ENCODE measurements at regions not wholly inside any gene's neighbourhood (a gene's known extent, or its start where the extent isn't known, plus 50 kb on each side); places are given as distances from the start of the nearest gene placed in this dataset.
"Not testable (repeated sequence)": the region's sequence is repeated elsewhere in the genome, so short reads cannot be mapped to it uniquely, and the experiment has no call there.

GRCh38 chr3:28958656-28959055 is 322.2 kb upstream of the RBMS3 start:
- DNase-seq (no peak), ATAC-seq (ENCODE audit: poor library complexity) (no peak)
- intact Hi-C loops (cut with DNase I): no loop called here

GRCh38 chr3:28971156-28971555 is 309.7 kb upstream of the RBMS3 start:
- DNase-seq: no peak
- no peak for ATAC-seq (ENCODE audit: poor library complexity)
- intact Hi-C loops (cut with DNase I): no loop called here

GRCh38 chr3:28972921-28973320 is 307.9 kb upstream of the RBMS3 start:
- no peak for ATAC-seq (ENCODE audit: poor library complexity)
- intact Hi-C loops (cut with DNase I): no loop called here

GRCh38 chr3:28973609-28974008 is 307.3 kb upstream of the RBMS3 start:
- DNase-seq (no peak), ATAC-seq (ENCODE audit: poor library complexity) (no peak)
- intact Hi-C loops (cut with DNase I): no loop called here

More at GRCh38 chr3:28972921-28973320, 307.9 kb upstream of the RBMS3 start:
- DNase-seq: no peak

GRCh38 chr3:28978092-28978491 is 302.8 kb upstream of the RBMS3 start:
- intact Hi-C loops (cut with DNase I): no loop called here
- no peak for ATAC-seq (ENCODE audit: poor library complexity)
- DNase-seq: no peak

- no peak for ATAC-seq (ENCODE audit: poor library complexity)
- intact Hi-C loops (cut with DNase I): no loop called here
- DNase-seq: no peak
Measured at GRCh38 chr3:28980131-28980530, 300.7 kb upstream of the RBMS3 start.

GRCh38 chr3:28980631-28981030 is 300.2 kb upstream of the RBMS3 start:
- ATAC-seq (ENCODE audit: poor library complexity): no peak
- intact Hi-C loops (cut with DNase I): no loop called here
- DNase-seq: no peak

GRCh38 chr3:28982906-28983305 is 298.0 kb upstream of the RBMS3 start:
- no peak for ATAC-seq (ENCODE audit: poor library complexity)
- intact Hi-C loops (cut with DNase I): no loop called here
- no peak for DNase-seq

- DNase-seq: no peak
- intact Hi-C loops (cut with DNase I): no loop called here
- ATAC-seq (ENCODE audit: poor library complexity): no peak
Measured at GRCh38 chr3:28986922-28987321, 293.9 kb upstream of the RBMS3 start.

- intact Hi-C loops (cut with DNase I): no loop called here
- ATAC-seq (ENCODE audit: poor library complexity) (no peak), DNase-seq (no peak)
Measured at GRCh38 chr3:28989646-28990089, 291.2 kb upstream of the RBMS3 start.

- ATAC-seq (ENCODE audit: poor library complexity) (no peak), DNase-seq (no peak)
- intact Hi-C loops (cut with DNase I): no loop called here
Measured at GRCh38 chr3:28994161-28994905, 286.5 kb upstream of the RBMS3 start.

- no peak for ATAC-seq (ENCODE audit: poor library complexity)
- DNase-seq: no peak
- intact Hi-C loops (cut with DNase I): no loop called here
Measured at GRCh38 chr3:29004885-29005599, 275.8 kb upstream of the RBMS3 start.

- DNase-seq (no peak), ATAC-seq (ENCODE audit: poor library complexity) (no peak)
- intact Hi-C loops (cut with DNase I): no loop called here
Measured at GRCh38 chr3:29005862-29006261, 275.0 kb upstream of the RBMS3 start.

GRCh38 chr3:29011441-29011840 is 269.4 kb upstream of the RBMS3 start:
- DNase-seq (no peak), ATAC-seq (ENCODE audit: poor library complexity) (no peak)
- intact Hi-C loops (cut with DNase I): no loop called here

GRCh38 chr3:29011966-29012365 is 268.9 kb upstream of the RBMS3 start:
- intact Hi-C loops (cut with DNase I): no loop called here
- DNase-seq: no peak
- no peak for ATAC-seq (ENCODE audit: poor library complexity)

- intact Hi-C loops (cut with DNase I): no loop called here
- DNase-seq (no peak), ATAC-seq (ENCODE audit: poor library complexity) (no peak)
Measured at GRCh38 chr3:29022976-29023375, 257.9 kb upstream of the RBMS3 start.

- ATAC-seq (ENCODE audit: poor library complexity) (no peak), DNase-seq (no peak)
- intact Hi-C loops (cut with DNase I): no loop called here
Measured at GRCh38 chr3:29026286-29026685, 254.6 kb upstream of the RBMS3 start.

- intact Hi-C loops (cut with DNase I): no loop called here
- no peak for ATAC-seq (ENCODE audit: poor library complexity)
- no peak for DNase-seq
Measured at GRCh38 chr3:29026959-29027358, 253.9 kb upstream of the RBMS3 start.

GRCh38 chr3:29031175-29031574 is 249.7 kb upstream of the RBMS3 start:
- intact Hi-C loops (cut with DNase I): not testable (repeated sequence)

GRCh38 chr3:29033511-29033910 is 247.4 kb upstream of the RBMS3 start:
- DNase-seq (no peak), ATAC-seq (ENCODE audit: poor library complexity) (no peak)
- intact Hi-C loops (cut with DNase I): no loop called here

More at GRCh38 chr3:29031175-29031574, 249.7 kb upstream of the RBMS3 start:
- DNase-seq; ATAC-seq (ENCODE audit: poor library complexity): not testable (repeated sequence)
